ENCODE measurements at regions not wholly inside any gene's neighbourhood (a gene's known extent, or its start where the extent isn't known, plus 50 kb on each side); places are given as distances from the start of the nearest gene placed in this dataset.

- no peak for DNase-seq (ENCODE audit: low spot score)
Measured at GRCh38 chr5:22986281-22986680, 133.1 kb upstream of the CDH12 start.

GRCh38 chr5:22985446-22985845 is 132.3 kb upstream of the CDH12 start:
- DNase-seq (ENCODE audit: low spot score): no peak

GRCh38 chr5:22970956-22971618 is 117.9 kb upstream of the CDH12 start:
- no peak for DNase-seq (ENCODE audit: low spot score)

- no peak for DNase-seq (ENCODE audit: low spot score)
Measured at GRCh38 chr5:22970491-22970890, 117.3 kb upstream of the CDH12 start.

- no peak for DNase-seq (ENCODE audit: low spot score)
Measured at GRCh38 chr5:22968386-22968785, 115.2 kb upstream of the CDH12 start.

GRCh38 chr5:22965960-22966359 is 112.8 kb upstream of the CDH12 start:
- no peak for DNase-seq (ENCODE audit: low spot score)

- DNase-seq (ENCODE audit: low spot score): no peak
Measured at GRCh38 chr5:22964632-22965031, 111.5 kb upstream of the CDH12 start.

- no peak for DNase-seq (ENCODE audit: low spot score)
Measured at GRCh38 chr5:22958462-22959262, 105.5 kb upstream of the CDH12 start.

- DNase-seq (ENCODE audit: low spot score): no peak
Measured at GRCh38 chr5:22947921-22948320, 94.8 kb upstream of the CDH12 start.

GRCh38 chr5:22938362-22938761 is 85.2 kb upstream of the CDH12 start:
- DNase-seq (ENCODE audit: low spot score): no peak

GRCh38 chr5:22928821-22929482 is 75.8 kb upstream of the CDH12 start:
- DNase-seq (ENCODE audit: low spot score): no peak

GRCh38 chr5:22926574-22926973 is 73.4 kb upstream of the CDH12 start:
- no peak for DNase-seq (ENCODE audit: low spot score)

- DNase-seq (ENCODE audit: low spot score): no peak
Measured at GRCh38 chr5:22918511-22918910, 65.4 kb upstream of the CDH12 start.

GRCh38 chr5:22916393-22916792 is 63.2 kb upstream of the CDH12 start:
- no peak for DNase-seq (ENCODE audit: low spot score)

GRCh38 chr5:22911019-22911418 is 57.9 kb upstream of the CDH12 start:
- DNase-seq (ENCODE audit: low spot score): no peak

GRCh38 chr5:22910523-22910922 is 57.4 kb upstream of the CDH12 start:
- no peak for DNase-seq (ENCODE audit: low spot score)

GRCh38 chr5:22908586-22908985 is 55.4 kb upstream of the CDH12 start:
- DNase-seq (ENCODE audit: low spot score): no peak

- DNase-seq (ENCODE audit: low spot score): no peak
Measured at GRCh38 chr5:22908129-22908528, 55.0 kb upstream of the CDH12 start.
